ENCODE measurements at regions not wholly inside any gene's neighbourhood (a gene's known extent, or its start where the extent isn't known, plus 50 kb on each side); places are given as distances from the start of the nearest gene placed in this dataset.
"Not testable (repeated sequence)": the region's sequence is repeated elsewhere in the genome, so short reads cannot be mapped to it uniquely, and the experiment has no call there.

GRCh38 chr12:60234611-60235195, 638.9 kb downstream of the SLC16A7 start:
- TF ChIP-seq CTCF (IDR thresholded peaks at IDR 0.05; ENCODE audit: poor library complexity); EZH2 (IDR thresholded peaks at IDR 0.05; ENCODE audit: borderline replicate concordance): not testable (repeated sequence)

Measured in hepatocyte (in vitro differentiated cells).